GM10248 (cell line): ENCODE measurements at regions not wholly inside any gene's neighbourhood (a gene's known extent, or its start where the extent isn't known, plus 50 kb on each side); places are given as distances from the start of the nearest gene placed in this dataset.

Experiments used
- CTCF ChIA-PET: fragments of 300-600 bp; sonication (Branson Sonifier 250); formaldehyde crosslinking; extraction: SDS; loops from one replicate; lab custom pipeline; 2021; ENCODE audit warnings: antibody characterized with exemption; lab: Yijun Ruan, JAX
- POLR2A ChIA-PET: fragments of 350-650 bp; sonication (Branson Sonifier 250); formaldehyde crosslinking; extraction: SDS; loops from one replicate; lab custom pipeline; 2020; ENCODE audit warnings: antibody characterized with exemption; lab: Yijun Ruan, JAX
- DNase-seq: peaks from one replicate; pipeline ENCODE4 v3.0.0; 2012; ENCODE audit errors: extremely low spot score
- TF ChIP-seq, protein P1 (sequence below): IDR thresholded peaks from 2 replicates; pipeline ENCODE4 v1.5.1; 2012; ENCODE audit warnings: mild to moderate bottlenecking, low read depth; ENCODE audit errors: extremely low read depth, missing control alignments, control extremely low read depth

DNA sequence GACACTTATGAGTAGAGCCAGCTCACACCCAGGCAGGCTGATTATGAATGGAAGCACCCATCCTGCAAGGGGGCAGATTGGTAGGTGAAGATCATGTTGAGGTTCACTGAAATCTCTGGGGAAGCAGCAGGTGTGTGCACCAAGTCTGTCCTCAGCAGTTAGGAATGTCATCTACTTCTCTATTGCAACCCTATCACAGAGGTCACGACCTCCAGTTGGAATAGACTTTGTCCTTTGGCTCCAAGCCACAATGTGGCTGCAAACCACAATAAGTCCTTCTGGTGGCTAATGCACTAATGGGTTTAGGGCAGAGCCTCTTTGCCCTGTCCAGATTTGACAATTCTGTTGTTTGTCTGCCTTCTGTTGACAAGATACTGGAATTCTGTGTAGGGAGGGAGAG lies 1056.7 kb downstream of the PCDH19 start:
- ChIA-PET CTCF (no interaction called here), POLR2A (no interaction called here)
- TF ChIP-seq, protein P1, sequence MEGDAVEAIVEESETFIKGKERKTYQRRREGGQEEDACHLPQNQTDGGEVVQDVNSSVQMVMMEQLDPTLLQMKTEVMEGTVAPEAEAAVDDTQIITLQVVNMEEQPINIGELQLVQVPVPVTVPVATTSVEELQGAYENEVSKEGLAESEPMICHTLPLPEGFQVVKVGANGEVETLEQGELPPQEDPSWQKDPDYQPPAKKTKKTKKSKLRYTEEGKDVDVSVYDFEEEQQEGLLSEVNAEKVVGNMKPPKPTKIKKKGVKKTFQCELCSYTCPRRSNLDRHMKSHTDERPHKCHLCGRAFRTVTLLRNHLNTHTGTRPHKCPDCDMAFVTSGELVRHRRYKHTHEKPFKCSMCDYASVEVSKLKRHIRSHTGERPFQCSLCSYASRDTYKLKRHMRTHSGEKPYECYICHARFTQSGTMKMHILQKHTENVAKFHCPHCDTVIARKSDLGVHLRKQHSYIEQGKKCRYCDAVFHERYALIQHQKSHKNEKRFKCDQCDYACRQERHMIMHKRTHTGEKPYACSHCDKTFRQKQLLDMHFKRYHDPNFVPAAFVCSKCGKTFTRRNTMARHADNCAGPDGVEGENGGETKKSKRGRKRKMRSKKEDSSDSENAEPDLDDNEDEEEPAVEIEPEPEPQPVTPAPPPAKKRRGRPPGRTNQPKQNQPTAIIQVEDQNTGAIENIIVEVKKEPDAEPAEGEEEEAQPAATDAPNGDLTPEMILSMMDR = no peak
- no peak for DNase-seq

DNA sequence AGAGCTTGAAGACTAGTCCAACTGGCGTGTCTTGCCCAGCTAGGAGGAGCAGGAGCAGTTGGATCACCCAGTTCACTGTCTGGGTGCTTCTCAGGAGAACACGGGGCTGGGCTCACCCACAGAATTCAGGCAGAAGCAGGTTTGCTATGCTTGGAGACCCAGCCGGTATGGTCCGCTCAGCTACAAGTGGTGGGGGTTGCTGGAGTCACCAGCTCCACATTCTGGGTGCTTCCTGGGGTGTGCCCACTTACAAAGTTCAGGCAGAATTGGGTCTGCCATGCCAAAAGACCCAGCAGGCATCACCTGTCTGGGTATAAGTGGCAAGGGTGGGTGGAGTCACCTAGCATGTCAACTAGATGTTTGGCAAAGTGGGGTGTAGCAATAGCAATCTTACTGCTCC lies 1061.8 kb downstream of the PCDH19 start:
- TF ChIP-seq, protein P1 = no peak
- POLR2A ChIA-PET = no interaction called here
- CTCF ChIA-PET = no interaction called here
- no peak for DNase-seq

DNA sequence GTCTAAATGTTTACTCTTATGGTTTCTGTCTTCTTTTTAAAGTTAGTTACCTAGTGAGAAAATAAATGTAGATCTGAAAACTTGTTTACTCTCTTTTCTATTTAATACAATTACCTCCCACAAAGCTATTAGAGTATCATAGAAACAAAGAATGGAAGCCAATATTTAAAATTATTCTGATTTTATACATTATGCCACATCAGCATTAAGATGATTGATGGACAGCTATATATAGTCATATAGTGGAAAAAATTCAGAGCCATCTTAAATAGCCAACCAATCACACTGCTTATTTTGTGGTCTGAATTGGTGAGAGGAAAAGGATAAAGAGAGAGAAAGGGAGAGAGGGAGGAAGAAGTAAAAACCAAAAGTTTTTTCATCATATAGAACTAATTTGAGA lies 1101.8 kb downstream of the PCDH19 start:
- ChIA-PET POLR2A (no interaction called here), CTCF (interaction anchor here (1.0 kb wide), 1 partner anchor 1070 kb away, joined by 4 read pairs; no protein-coding TSS in a partner anchor)
- no peak for DNase-seq
- TF ChIP-seq, protein P1 = no peak

DNA sequence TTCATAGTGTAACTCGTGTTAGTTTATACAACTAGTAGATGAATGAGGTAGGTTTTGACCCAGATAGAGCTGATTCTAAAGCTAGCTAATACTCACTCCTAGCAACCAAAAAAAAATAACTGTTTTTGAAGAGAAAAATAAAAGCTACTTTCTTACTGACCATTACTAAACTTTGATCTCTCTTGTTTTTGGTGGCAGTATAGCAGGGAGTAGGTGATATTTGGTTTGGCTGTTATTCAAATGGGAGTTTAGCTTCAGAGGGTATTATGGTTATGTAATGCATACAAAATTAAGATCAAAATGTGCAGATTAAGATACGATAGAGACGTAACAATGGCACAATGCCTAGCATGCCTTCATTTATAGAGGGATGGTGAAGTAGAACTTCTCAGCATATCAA lies 1104.5 kb downstream of the PCDH19 start:
- DNase-seq = no peak
- TF ChIP-seq, protein P1 = no peak
- ChIA-PET POLR2A (no interaction called here), CTCF (no interaction called here)

DNA sequence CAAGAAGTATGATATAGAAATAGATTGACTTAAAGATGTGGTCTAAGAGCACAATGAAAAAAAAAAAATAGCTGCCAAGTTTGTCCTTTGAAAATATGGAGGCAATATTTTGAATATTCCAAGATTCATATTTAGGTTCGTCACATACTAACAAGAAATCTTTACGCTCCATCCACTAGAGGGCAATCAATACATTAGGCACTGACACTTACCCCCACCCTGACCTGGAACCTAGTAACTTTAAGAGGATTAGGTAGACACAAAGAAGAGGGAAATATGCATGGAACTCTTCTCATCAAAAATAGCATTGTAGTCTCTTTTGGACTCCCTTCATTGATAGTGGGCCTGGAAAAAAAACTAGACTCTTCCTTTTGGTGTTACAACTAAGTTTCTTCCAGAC lies 1108.1 kb downstream of the PCDH19 start:
- TF ChIP-seq, protein P1 = peak; percentile 6
- no peak for DNase-seq
- POLR2A ChIA-PET = no interaction called here
- CTCF ChIA-PET = no interaction called here

DNA sequence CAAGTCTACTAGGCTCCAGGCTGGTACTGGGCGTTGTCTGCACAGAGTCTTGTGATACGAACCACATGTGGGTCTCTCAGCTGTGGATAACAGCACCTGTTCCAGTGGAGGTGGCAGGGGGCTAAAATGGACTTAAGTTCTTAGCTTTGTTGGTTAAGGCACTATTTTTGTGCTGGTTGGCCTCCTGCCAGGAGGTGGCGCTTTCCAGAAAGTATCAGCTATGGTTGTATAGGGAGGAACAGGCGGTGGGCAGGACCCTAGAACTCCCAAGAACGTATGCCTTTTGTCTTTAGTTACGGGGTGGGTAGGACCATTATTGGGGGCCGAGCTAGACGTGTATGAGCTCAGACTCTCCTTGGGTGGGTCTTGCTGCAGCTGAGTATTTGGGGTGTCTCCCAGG lies 1138.4 kb downstream of the PCDH19 start:
- ChIA-PET CTCF (no interaction called here), POLR2A (no interaction called here)
- DNase-seq = no peak
- TF ChIP-seq, protein P1 = no peak

DNA sequence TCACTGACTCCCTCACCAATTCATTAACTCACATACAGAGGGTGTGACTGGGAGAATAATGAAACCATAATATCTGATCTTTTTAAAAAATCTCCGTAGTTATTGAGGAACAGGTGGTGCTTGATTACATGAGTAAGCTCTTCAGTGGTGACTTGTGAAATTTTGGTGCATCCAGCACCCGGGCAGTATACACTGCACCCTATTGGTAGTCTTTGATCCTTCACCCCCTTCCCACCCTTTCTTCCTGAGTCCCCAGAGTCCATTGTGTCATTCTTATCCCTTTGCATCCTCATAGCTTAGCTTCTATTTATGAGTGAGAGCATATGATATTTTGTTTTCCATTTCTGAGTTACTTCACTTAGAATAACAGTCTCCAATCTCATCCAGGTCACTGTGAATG lies 1143.8 kb downstream of the PCDH19 start:
- ChIA-PET POLR2A (no interaction called here), CTCF (no interaction called here)
- no peak for DNase-seq
- TF ChIP-seq, protein P1 = no peak
